CD4-positive, alpha-beta T cell treated with Interleukin-21 for 1 hour (primary cell): ENCODE measurements at regions not wholly inside any gene's neighbourhood (a gene's known extent, or its start where the extent isn't known, plus 50 kb on each side); places are given as distances from the start of the nearest gene placed in this dataset.
"Not testable (repeated sequence)": the region's sequence is repeated elsewhere in the genome, so short reads cannot be mapped to it uniquely, and the experiment has no call there.

Experiments
- DNase-seq: peaks from one replicate; pipeline ENCODE4 v3.0.0-alpha.2; 2020

DNA sequence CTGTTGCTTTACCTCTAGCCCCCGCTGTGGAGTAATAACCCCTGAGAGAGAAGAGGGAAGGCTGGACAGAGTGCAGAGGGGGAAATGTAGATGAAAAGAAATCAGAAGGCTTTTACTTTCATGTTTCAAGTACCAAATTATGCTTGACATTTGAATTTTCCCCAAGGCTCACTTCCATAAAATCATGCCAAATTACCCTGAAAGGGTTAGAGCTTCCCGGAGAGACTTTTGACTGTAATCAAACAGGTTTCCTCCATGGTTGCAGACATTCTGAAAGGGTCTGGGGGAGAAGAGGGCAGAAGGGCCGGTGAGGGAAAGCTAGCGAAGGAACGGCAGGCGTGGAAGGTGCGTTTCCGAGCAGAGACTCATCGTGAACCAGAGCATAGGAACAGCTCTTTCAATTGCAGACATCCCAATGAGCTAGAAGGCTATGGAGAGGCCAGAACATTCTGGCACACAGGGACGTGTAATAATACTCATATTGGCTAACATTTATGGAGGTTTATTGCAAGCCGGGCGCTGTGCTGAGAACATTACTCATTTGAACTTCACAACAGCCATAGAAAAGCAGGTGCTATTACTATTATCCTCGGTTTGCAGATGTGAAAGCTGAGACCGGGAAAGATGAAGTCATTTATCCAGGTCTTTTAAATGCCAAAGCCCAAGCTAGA lies 620.8 kb upstream of the AUTS2 start:
- no peak for DNase-seq

DNA sequence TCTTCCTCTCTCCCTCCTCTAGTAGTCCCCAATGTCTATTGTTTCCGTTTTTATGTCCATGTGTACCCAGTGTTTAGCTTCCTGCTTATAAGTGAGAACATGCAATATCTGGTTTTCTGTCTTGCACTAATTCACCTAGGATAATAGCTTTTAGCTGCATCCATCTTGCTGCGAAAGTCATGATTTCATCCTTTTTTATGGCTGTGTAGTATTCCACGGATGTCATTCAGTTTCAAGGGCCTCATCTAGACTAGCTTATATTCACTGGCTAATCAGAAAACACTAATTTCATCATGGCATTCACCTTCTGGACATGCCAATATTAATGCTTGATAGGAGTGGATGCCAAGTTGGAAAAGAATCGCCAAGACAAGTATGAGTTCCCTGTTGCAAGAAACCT lies 619.6 kb upstream of the AUTS2 start:
- DNase-seq = no peak

DNA sequence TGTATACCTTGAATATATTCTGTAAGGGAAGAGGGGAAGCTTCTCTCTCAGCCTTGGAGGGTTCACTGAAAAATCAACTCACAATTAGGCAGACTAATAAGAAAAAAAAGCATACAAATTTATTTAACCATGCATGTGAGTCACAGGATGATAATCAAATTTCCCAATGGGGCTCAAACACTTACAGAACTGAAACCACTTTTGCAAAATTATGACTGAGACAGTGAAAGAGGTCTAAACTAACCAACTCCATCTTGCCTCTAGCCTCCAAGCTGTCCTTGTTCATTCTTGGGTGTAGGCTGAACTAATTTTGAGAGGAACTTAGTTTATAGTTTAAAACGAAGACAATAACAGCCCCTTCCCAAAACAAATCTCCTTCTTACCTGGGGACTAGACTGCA lies 618.3 kb upstream of the AUTS2 start:
- no peak for DNase-seq

DNA sequence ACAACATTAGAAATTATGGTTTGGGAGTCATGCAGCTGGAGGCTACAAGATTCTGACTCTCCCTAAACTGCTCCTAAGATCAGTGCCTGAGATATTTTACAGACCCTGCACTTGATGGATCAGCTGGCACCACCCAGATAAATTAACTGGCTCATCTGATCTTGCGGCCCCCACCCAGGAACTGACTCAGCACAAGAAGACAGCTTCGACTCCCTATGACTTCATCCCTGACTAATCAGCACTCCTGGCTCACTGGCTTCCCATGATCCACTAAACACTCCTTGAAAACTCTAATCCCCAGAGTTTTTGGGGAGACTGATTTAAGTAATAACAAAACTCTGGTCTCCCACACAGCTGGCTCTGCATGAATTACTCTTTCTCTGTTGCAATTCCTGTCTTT lies 617.8 kb upstream of the AUTS2 start:
- DNase-seq = not testable (repeated sequence)

DNA sequence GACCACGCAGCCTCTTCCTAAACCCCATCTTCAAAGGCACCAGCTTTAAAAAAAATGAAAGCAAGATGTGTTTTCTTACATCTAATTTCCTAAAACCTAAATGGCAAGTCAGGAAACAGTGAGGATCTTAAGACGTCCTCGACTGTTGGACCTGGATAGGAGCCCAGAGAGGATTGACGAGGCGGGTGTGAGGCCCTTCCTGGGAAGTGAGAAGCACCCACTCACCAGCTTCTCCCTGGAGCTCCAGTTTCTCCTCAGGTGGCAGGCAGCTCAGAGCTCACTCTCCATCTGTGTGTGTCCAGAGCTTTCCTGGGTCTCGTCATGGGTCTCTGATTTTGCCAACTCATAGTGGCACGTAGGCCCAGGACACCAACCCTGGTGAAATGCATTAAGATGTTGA lies 614.0 kb upstream of the AUTS2 start:
- DNase-seq = no peak

DNA sequence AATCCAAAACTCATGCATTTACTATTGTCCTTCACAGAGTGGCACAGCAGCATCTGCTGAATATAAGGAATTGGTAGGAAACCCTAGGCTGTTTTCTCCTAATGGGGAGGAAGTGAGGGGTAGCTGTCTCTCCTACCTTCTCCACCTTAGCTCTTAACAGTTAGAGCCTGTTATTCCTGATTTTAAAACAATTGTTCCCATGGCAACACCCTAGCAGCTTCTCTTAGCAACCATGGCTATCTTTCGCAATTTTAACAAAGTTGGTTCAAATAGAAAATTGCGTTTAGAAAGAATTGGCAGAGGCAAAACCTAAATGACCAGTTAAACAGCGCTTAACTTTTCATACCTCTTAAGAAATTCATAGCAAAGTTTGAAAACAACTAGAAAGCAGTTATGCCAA lies 603.4 kb upstream of the AUTS2 start:
- no peak for DNase-seq

DNA sequence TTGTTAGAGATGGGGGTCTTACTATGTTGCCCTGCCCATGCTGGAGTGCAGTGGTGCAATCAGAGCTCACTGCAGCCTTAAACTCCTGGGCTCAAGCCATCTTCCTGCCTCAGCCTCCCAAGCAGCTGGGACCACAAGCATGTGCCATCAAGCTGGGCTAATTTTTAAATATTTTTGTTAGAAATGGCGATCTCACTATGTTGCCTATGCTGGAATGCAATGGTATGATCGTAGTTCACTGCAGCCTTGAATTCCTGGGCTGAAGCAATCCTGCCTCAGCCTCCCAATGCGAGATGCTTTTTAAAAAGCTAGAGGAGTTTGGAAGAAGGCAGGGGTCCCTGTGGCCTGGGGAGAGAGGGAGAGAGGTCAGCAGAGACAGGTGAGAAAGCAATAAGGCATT lies 600.1 kb upstream of the AUTS2 start:
- DNase-seq = no peak

DNA sequence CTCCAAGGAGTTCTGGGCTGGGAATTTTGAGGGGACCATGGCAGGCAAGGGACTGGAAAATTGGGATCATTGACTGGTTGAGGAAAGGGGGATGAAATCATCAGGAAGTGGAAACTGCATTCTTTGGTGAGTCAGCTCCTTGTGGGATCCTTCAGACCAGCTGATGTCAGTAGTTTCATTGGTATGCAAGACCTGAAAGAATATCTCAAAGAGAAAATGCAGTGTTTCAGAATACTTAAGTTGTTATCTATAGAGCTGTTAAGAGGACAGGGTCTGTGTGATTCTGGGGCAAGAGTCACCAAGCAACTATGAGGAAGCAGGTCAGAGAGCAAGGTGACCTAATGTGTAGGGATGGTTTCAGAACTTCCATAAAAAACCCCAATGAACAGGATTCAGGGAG lies 595.9 kb upstream of the AUTS2 start:
- DNase-seq = no peak

DNA sequence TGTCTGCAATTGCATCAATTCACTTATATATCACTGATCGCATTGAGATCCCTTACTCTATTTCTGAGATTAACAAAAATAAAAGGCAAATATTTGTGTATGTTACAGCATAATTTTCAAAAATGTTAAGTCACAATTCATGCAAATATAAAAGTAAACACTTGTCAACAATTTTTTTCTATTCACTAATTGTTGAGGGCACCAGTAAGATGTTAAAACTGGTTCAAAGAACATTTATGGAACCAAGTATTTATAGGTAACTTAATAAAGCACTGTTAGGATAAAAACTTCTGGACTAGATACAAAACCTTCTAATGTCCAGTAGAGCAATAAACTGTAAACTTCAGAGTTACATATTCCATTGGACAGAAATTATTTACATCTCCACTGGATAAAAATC lies 586.1 kb upstream of the AUTS2 start:
- no peak for DNase-seq

DNA sequence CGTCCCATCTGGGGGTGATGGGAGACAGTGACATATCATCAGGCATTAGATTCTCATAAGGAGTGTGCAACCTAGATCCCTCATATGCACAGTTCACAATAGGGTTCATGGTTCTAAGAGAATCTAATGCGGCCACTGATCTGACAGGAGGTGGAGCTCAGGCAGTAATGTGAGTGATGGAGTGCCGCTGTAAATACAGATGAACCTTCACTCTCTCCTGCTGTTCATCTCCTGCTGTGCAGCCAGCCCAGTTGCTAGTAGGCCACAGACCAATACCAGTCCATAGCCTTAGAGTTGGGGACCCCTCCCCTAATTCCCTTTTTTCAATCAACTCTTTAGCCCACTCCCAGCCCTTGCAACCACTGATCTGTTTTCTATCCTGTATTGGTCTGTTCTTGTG lies 581.1 kb upstream of the AUTS2 start:
- DNase-seq = no peak

DNA sequence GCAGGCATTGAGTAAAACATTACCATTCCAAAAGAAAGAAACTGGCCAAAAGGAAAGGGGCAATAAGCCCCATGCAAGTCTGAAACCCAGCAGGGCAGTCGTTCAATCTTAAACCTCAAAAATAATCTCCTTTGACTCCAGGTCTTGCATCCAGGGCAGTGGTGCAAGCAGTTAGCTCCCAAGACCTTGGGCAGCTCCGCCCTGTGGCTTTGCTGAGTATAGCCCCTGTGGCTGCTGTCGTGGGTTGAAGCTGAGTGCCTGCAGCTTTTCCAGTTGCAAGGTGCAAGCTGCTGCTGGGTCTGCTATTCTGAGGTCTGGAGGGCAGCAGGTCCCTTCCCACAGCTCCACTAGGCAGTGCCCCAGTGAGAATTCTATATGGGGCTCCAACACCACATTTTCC lies 580.1 kb upstream of the AUTS2 start:
- no peak for DNase-seq

DNA sequence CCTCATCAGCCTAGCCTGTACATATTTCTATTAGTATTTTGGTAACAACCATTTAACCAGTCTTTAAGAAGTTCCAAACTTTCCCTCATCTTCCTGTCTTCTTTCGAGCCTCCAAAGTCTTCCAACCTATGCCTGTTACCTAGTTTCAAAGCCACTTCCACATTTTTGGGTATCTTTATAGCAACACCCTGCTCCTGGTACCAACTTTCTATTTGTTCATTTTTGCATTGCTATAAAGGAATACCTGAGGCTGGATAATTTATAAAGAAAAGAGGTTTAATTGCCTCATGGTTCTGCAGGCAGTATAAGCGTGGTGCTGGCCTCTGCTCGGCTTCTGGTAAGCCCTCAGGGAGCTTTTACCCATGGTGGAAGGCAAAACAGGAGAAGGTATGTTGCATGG lies 578.8 kb upstream of the AUTS2 start:
- DNase-seq = no peak

DNA sequence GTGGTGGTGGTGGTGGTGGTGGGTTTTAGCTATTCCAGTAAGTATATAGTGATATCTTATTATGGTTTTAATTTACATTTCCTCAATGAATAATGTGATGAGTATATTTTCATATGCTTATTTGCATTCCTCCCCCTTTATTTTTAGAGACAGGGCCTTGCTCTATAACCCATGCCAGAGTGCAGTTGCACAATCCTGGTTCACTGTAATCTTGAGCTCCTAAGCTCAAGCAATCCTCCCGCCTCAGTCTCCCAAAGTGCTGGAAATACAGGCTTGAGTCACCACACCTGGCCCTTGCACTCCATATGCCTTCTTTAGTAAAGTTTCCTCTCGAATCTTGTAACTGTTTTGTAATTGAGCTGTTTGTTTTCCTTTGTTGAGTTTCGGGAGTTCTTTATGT lies 577.7 kb upstream of the AUTS2 start:
- DNase-seq = no peak

DNA sequence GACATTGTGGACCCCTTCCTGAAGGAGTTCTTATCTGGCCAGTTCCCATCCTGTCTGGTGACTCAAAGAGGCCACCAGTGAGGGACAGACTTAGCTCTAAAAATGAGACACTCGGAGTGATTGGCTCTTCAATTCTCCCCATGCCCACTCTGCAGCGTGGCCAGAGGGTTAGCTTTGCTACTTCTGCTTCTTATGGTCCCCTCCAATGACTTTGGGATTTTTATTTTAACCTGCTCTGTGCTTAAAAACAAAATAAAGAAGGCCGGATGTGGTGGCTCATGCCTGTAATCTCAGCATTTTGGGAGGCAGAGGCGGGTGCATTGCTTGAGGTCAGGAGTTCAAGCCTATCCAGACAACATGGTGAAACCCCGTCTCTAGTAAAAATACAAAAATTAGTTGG lies 573.0 kb upstream of the AUTS2 start:
- DNase-seq = no peak

DNA sequence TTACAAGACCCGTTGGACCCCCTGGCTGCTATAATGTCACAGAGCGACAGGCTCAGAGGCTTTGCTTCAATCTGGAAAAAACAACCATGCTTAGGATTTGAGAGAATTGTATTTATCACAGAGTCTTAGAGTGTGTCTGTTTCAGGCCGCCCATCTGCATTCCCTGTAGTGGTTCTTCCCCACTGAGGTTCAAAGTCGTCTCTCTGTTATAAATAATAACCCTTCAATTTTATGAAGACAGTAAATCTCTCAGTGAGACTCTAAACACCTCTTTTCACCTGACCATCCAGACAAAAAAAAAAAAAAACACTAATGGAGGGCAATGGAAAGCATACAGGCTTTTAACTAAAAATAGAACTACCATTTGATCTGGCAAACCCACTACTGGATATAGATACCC lies 565.4 kb upstream of the AUTS2 start:
- no peak for DNase-seq

DNA sequence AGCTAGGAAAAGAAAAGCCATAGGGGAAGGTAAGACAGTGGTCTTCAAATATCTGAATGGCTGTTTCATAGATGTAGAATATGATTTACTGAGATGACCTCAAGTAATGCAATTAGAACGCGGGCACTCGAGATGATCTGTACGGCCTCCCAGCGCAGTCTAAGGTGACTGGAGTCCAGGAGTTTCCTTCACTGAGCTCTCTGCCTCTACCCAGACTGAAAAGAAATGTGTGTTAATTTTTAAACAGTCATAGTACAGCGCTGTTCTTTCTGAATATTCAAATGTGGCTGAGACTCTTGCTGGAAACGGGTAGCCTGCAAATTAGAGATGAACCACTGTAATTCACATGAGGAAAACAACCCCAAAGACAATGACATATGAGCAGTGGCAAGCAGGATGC lies 562.4 kb upstream of the AUTS2 start:
- DNase-seq = no peak

DNA sequence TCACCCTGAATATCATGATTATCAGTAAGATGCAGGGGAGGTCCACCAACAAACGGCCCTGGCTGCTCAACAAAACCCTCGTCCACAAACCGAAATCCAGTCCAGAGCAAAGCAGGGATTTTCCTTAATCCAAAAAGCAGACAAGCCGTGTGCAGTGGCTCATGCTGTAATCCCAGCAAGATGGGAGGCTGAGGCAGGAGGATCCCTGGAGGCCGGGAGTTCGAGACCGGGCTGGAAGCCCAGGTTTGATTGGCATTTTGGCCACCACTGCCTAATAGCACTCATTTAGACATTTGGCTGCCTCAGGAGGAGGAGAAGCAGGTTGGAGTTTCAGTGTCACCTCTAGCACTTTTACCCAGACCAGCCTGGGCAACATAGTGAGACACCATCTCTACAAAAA lies 562.0 kb upstream of the AUTS2 start:
- no peak for DNase-seq

DNA sequence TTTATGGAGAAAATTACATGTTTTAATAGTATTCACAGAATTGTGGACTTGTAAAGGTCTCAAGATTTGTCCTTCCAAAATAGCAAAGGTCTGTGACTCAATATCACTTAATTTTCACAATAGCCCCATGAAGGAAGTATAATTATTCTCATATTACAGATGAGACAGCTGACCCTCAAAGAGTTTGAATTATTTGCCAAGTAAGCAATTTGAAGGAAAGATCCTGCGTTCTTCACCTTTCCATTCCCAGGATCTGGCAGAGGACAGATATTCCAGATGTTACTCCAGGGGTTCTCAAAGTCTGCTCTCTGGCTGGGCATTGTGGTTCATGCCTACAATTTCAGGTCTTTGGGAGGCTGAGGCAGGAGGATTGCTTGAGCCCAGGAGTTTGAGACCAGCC lies 559.4 kb upstream of the AUTS2 start:
- DNase-seq = no peak

DNA sequence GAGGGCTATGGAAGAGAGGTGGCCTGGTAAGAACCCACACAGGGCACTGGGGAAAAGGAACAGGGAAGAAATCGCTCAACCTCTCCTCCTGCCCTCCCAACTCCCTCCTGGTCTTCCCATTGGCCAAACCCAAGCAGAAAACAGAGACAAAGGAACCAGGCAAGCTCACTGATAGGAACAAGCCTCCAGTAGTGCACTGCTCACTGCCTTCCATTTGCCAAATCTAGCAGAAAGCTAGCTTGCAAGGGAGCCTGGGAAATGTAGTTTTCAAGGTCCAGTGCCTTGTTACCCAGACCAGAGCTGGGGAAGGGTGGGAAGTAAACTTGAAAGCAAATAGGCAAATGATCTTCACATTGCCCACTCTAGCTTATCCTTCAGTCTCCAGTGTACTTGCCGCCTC lies 556.1 kb upstream of the AUTS2 start:
- no peak for DNase-seq

DNA sequence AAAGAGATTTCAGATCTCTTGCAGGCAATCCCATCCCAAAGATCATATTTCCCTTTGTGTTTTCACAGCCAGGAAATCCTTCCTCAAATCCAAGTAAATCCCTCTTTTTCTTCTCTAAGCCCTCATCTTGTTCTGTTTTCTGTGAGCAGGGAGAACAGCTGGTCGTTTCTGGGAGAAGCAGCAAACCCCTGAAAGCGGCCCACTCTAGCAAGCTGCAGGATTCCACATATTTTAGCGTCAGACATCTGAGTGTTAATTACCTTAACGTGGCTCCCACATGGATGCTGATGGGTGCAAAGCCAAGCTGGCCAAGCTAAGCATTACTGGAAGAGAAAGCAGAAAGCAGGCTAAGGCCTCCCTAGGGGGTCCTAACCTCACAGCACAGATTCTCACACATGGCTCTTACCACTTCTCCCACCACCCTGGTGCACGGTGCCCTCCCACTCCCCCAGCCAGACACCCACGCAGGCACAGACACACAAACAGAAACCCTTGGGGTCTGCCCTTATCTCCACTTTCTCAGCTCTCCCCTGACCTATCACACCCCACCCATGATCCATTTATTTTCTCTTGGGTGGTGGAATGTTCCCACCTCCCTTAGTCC lies 551.0 kb upstream of the AUTS2 start:
- no peak for DNase-seq

DNA sequence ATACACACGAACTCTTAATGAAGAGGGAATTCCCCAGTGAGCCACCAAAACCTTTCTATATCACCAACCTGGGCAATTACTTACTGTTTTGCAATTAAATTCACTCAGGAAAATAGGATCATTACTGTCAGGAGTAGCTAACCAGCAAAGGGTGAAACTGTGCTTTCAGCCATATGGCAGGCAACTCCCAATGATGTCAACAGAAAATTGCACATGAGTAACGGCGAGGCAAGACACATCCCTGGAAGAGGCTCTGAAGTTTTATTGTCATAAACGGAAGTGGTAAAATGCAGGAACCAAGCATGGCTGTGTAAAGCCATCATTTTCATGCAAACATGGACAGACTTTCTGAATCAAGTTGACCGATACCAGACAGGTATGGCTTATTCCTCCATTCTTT lies 548.9 kb upstream of the AUTS2 start:
- DNase-seq = no peak

DNA sequence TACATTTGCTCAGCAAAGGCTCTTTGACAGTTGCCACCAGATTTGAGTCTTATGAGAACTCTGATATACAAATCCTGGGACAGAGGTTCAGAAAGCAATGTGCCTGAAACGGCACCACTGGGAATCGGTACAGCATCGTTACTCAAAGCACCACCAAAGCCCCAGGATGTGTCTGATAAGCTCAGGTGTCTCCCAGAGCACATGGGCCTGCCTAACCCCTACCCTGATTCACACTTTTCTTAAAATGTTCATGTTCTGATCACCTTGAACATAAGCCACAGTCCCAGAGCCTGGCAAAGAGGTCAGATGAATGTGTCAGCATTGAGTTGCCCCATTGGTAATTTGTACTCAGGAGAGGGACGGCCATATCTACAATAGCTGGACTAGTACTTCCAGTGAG lies 545.8 kb upstream of the AUTS2 start:
- no peak for DNase-seq

DNA sequence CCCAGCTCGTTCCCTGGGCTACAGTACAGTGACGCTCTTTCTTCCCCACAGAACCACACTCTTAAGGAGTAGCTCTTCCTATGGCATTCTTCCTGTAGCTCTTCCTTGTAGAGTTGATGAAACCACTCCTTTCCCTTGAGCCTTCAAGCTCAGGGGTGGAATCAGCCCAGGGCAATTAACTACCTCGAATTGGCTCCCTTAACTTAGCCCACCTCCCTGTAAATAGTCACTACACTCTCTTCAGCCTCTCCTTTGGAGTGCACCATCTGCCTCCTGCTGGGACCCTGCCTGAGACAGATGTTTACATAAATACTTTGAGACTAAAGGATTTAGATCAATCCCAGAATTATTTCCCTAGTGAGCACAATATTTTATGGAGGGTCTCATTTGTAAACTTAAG lies 537.8 kb upstream of the AUTS2 start:
- DNase-seq = no peak

DNA sequence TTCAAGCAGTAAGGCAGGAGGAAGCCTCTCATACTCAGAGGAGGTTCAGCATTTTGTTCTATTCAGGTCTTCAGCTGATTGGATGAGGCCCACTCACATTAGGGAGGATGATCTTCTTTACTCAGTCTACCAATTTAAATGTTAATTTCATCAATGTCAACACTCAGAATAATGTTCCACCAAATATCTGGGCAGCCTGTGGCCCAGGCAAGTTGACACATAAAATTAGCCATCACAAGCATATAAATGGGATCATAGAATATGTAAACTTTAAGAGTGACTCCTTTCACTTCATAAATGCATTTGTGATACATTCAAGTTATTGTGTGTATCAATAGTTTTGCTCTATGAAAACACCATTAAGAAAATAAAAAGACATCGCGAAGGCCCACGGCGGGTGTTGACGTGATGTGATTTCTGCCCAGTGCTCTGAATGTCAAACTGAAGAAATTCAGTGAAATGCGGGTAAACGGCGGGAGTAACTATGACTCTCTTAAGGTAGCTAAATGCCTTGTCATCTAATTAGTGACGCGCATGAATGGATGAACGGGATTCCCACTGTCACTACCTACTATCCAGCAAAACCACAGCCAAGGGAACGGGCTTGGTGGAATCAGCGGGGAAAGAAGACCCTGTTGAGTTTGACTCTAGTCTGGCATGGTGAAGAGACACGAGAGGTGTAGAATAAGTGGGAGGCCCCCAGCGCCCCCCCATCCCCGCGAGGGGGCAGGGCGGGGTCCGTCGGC lies 536.1 kb upstream of the AUTS2 start:
- no peak for DNase-seq

DNA sequence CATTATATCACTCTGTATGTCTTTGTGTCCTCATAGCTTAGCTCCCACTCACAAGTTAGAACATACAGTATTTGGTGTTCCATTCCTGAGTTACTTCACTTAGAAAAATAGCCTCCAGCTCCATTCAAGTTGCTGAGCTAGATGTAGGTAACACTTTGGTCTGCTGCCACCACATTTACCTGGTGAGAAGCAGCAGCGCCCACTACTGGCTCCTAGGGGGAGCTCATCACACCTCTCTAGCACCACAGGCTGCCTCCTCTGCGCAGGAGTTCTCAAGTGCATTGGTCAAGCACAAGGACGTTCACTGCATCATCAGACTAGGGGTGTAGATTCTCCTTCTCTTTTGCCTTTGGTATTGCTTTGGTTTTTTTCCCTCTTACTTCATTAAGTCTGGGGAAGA lies 530.9 kb upstream of the AUTS2 start:
- no peak for DNase-seq
